HG03439 (cell line): ENCODE measurements at regions not wholly inside any gene's neighbourhood (a gene's known extent, or its start where the extent isn't known, plus 50 kb on each side); places are given as distances from the start of the nearest gene placed in this dataset.

Experiments used
- ATAC-seq: cut with Tn5 transposase; IDR thresholded peaks from one replicate; pipeline ENCODE4 v1.9.1; 2021; ENCODE audit warnings: mild to moderate bottlenecking, moderate library complexity; ENCODE audit not compliant: unreplicated experiment

- ATAC-seq: no peak
These were observed 86.1 kb upstream of the CD83 start for GRCh38 chr6:14031516-14031915.

DNA sequence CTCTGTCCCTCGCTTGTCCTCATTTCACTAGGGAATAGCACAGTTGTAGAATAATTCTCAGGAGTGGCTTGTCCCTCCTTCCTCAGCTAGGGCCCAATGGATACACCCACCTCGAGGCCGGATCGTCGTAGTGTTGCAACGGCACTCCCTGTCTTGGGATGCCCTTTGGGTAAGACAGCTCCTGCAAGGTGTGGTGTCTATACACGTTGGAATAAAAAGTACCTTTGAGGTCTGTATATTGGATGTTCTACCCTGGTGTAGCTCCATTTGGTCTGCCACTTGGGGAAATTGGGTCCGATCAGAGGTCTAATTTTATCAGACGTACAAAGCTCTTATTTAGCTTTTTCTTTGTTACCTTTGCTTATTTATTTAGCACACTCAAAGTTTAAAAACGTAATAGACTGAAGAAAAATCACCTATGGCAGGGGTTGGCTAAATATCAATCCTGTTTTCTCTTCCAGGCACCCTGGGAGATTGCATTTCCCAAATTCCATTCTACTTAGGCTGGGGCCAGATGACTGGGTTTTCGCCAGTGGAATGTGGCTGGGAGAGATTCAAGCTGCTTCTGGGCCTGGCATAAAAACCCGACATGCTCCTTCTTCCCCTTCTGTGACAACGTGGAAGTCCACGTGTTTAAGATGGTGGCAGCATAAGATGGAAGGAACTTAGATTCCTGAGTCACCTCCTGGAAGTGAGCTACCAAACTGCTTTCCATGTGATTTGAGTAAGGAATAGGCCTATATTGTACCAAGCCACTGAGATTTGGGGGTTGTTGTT lies 82.3 kb upstream of the CD83 start:
- no peak for ATAC-seq

DNA sequence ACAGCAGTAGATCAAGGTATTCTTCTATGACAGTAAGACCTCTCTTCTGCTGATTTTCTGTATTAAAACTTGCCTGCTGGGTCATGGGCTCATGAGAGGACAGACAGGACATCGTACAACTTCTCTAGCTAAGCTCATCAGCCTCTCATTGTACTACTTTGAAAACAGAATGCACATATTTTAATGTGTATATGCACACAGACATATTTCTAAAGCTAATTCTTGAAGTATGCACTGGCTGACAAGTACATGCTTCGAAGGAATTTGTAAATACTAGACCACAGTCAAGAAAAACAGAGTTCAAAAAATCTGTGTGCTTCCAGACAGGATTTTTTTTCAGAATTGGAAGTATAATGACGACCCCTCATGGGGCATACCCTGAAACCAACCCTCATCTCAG lies 81.7 kb upstream of the CD83 start:
- ATAC-seq: no peak

DNA sequence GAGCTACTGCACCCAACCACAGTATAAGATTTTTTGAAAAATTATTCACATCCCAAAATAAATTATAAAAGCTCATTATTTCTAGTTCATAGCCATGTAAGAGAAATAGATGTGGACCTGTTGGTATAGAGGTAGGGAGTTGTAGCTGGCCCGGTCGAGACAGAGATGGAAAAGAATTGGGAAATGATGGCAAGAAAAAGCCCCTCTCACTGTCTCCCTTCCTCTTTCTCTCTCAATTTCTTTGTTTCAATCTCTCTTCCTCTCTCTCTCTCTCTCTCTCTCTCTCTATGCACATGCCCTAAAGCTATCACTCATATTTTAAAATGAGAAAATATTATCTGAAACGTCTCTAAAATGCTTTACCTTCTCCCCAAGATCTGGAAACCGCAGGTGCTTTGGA lies 80.7 kb upstream of the CD83 start:
- no peak for ATAC-seq

GRCh38 chr6:14037402-14038277 lies 79.9 kb upstream of the CD83 start:
- ATAC-seq: no peak

DNA sequence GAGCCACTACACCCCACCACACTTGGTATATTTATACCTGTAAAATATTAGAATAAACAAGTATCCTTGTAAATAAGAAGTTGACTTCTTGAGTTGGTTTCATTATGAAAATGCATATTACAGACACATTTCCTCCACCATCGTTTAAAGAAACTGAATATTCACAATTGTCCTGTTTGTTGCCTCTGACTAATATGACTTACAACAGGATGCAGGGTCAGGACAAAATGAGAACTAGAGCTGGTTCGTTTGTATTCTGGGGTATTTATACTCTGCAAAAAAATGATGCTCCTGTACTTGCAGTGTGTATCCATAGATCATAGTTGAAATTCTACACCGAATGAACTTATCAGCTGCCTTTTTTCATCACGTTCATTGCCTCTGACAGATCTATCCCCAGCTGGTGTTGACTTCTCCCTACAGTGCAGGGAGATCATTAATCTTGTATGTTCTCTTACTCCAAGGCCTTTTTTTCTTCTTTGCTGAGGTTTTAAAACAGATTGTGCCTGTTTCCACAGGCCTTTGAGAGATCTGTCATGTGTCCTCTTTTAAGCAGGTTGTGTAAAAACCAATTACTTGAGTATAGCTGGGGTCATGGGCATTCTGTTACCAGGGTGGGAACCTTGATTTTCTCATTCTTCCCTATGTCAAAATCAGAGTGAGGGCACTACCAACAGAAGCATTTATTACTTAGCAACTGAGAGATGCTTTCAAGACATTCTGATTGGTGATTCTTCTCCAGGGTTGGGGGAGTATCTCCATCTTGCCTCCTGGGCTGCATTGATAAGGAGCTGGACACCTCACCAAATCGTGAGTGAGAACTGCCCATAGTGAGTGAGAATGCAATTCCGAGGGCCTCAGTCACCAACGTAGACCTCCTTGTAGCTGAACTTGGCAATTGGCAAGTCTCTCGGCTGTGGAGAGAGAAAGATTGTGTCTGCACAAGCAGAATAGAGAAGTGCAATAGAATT lies 78.8 kb upstream of the CD83 start:
- ATAC-seq: no peak

DNA sequence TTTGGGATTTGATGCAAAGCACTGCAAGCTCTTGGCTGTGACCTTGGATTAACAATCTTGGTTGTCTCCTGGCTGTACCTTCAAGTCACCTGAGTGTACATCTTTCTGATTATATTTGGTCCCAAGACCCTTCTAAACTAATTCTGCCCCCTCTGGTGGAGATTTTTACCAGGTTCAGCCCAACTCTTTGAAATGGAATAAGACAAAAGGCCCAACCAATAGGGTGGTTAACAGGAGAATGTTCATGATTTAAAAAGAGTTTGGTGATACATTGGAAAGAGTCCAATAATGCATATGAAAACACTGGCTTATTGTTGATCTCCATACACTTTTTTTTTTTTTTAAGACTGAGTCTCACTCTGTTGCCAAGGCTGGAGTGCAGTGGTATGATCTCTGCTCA lies 77.5 kb upstream of the CD83 start:
- ATAC-seq: no peak

DNA sequence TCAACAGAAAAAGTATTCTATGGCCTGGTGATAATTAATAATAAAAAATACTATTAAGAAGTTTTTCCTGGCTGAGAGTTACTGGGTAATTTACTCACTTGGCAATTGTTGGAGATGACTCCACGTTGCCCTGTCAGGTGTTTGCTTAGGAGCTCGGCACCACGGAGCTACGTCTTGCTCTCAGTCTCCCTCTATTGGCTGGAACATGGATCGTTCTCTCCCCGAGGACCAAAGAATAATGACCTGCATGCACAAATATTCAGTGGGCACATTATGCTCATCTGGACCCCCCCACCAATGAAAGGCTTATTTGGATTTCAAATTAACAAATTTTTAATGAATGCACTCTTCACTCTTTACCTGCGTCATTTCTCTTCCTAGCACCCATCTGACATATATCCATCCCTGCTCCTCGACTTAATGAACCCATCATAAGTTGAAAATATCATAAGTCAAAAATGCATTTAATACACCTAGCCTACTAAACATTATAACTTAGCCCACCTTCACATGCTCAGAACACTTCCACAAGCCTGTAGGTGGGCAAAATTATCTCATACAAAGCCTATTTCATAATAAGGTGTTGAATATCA lies 71.0 kb upstream of the CD83 start:
- ATAC-seq: no peak

DNA sequence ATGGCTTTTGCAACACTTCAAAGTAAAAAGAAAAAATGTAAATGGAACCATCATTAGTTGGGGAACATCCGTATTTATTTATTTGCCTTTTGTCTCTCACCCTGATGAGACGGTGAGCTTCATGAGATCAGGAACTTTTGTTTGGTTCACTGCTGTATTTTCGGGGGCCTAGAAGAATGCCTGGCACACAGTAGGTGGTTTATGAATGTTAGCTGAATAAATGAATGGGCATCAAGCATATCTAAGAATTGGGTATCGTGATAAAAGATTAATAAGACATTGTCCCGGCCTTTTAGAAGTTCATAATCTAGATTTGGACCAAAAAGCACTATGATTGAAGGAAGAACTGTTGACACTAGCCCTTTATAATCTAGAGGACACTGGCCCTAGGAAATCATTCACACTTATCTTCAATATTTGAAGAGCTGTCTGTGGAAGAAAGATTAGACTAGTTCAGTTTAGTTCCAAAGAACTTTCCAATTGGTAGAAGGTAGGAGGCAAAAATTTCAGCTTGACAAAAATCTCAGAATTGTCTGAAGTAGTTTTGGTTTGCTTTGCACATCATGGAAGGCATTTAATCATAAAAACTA lies 70.3 kb upstream of the CD83 start:
- ATAC-seq: no peak

- no peak for ATAC-seq
These were observed 68.7 kb upstream of the CD83 start for GRCh38 chr6:14048837-14049236.

DNA sequence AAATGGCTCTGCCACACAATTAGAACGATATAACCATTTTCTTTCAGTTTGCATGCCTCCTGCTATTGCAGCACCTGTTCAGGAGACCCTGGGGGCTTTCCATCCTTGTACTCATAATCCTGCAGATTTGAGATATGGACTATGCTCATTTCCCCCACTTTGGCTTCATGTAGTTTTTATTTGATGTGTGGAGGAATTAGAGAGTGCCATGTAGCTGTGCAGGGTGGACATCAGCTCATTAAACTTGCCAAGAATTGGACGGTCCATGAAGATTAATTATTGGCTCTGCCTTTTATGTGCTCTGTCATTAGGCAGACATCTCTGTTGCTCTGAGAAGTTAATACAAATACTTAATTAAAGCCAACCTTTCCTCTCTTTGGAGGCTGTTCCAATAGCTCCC lies 66.2 kb upstream of the CD83 start:
- ATAC-seq: no peak

GRCh38 chr6:14053811-14054210 lies 63.8 kb upstream of the CD83 start:
- no peak for ATAC-seq

DNA sequence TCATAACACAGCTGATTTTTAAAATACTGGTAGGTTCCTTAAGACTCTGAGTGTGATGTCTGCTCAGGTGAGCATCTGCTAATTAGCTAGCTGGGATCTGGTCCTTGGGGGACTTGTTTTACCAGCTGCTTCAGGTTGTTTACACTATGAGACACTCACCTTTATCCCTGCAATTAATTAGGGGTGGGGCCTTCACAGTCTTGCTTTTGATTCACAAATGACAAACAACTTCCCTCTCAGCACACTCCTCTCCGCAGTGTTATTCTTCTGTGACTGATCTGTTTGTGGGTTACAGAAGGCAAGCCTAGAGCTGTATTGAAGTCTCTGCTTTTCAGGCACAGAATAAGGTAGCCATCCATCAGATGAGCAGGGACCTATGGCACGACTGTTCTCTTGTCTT lies 62.0 kb upstream of the CD83 start:
- ATAC-seq: no peak

- ATAC-seq: no peak
These were observed 59.4 kb upstream of the CD83 start for GRCh38 chr6:14058029-14058695.

- no peak for ATAC-seq
These were observed 58.8 kb upstream of the CD83 start for GRCh38 chr6:14058735-14059134.

GRCh38 chr6:14059791-14060436 lies 57.7 kb upstream of the CD83 start:
- ATAC-seq: no peak

DNA sequence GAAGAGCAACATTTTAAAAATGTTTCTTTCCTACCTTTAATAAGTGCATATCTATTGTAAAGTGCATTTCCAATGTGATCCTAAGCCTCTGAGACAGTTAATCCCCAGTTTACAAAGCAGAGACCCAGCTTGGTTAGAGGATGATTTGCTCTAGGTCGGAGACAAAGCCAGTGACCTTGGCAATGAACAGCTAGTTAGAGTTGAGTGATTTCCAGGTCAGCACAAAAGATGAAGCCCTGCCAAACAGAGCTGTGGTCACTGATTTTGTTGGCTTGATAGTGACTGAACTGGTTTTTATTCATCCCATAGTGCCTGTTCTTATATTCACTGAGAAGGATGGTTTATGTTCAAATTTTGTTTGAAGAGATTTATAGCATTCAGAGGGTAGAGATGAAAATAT lies 56.6 kb upstream of the CD83 start:
- no peak for ATAC-seq

DNA sequence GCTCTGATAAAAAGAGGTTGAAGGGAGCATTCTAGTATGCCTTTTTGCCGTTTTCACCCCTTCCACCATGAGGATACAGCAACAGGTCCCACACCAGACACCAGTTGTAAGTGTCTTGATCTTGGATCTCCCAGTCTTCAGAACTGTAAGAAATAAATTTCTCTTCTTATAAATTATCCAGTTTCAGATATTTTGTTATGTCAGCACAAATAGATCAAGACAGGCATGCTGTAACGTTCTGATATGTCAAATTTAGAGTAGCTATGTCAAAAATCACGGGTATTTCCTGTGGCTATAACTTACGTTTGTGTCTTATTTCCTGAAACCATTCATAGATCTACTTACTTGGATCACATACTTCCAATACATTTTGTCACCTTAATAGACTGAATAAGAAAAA lies 55.9 kb upstream of the CD83 start:
- no peak for ATAC-seq

- ATAC-seq: no peak
These were observed 55.1 kb upstream of the CD83 start for GRCh38 chr6:14062345-14063029.
